HFF-Myc (cell line): ENCODE measurements at regions not wholly inside any gene's neighbourhood (a gene's known extent, or its start where the extent isn't known, plus 50 kb on each side); places are given as distances from the start of the nearest gene placed in this dataset.

Experiments
- DNase-seq: peaks from one replicate; pipeline ENCODE4 v3.0.0-alpha.2; 2011; ENCODE audit warnings: low read depth; ENCODE audit errors: extremely low read depth
- H3K4me3 ChIP-seq: replicated peaks from 2 replicates; pipeline ENCODE4 v1.5.1; 2011; ENCODE audit warnings: low read depth, mild to moderate bottlenecking, control low read depth, low read length
- CTCF ChIP-seq: IDR thresholded peaks from 2 replicates; pipeline ENCODE4 v1.5.1; 2012; ENCODE audit warnings: mild to moderate bottlenecking, low read depth, low read length, control low read depth; ENCODE audit errors: missing control alignments

GRCh38 chr4:15361529-15361928 lies 66.3 kb upstream of the C1QTNF7 start:
- H3K4me3 ChIP-seq: no peak overlapping the region
- no peak for DNase-seq
- no peak for TF ChIP-seq CTCF

DNA sequence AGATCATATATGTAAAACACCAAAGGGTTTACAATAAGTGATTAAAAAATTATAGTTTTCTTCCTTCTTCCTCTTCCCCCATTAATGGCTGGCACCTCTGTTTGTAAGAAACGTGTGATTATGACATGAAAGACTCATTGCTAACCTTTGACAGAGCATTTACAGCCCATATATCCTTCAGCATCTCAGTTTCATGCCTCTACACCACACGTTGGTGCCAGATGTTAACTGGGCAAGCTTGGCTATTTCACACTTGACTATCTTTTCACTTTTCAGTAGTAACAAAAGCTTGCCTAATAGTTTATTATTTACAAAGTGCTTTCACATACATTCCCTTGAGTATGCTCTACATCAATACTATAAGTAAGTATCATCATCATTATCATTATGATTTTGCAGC lies 65.3 kb upstream of the C1QTNF7 start:
- no peak overlapping the region for H3K4me3 ChIP-seq
- no peak for DNase-seq
- no peak for TF ChIP-seq CTCF

GRCh38 chr4:15364183-15364582 lies 63.6 kb upstream of the C1QTNF7 start:
- no peak for DNase-seq
- TF ChIP-seq CTCF: no peak
- no peak overlapping the region for H3K4me3 ChIP-seq

GRCh38 chr4:15365641-15366040 lies 62.2 kb upstream of the C1QTNF7 start:
- DNase-seq: no peak
- no peak for TF ChIP-seq CTCF
- H3K4me3 ChIP-seq: no peak overlapping the region

- no peak overlapping the region for H3K4me3 ChIP-seq
- no peak for DNase-seq
- TF ChIP-seq CTCF: no peak
These were observed 61.1 kb upstream of the C1QTNF7 start for GRCh38 chr4:15366721-15367120.

- TF ChIP-seq CTCF: no peak
- H3K4me3 ChIP-seq: no peak overlapping the region
- no peak for DNase-seq
These were observed 59.0 kb upstream of the C1QTNF7 start for GRCh38 chr4:15368856-15369255.

DNA sequence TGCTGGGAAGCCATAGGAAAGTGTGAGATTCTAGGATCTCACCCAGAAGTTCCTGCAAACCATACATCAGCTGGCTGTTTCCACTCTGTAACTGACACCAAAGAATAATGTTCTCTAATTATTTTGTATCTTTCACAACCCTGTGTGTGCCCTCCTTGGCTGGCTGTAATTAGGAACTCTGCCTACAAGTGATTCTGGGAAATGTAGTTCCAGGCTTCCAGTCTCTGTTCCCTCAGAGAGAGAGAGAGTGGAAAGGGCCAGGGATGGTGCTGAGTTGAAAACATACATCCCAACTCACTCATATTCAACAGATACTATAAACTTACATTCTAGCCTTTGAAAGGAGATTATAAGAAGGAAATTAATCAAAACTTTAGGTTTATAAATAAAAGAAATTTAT lies 57.5 kb upstream of the C1QTNF7 start:
- no peak for DNase-seq
- TF ChIP-seq CTCF: no peak
- no peak overlapping the region for H3K4me3 ChIP-seq
